IMR-90 (cell line): ENCODE measurements at regions not wholly inside any gene's neighbourhood (a gene's known extent, or its start where the extent isn't known, plus 50 kb on each side); places are given as distances from the start of the nearest gene placed in this dataset.

ENCODE experiments used
- ATAC-seq: fragments of 200-7000 bp; cut with Tn5 transposase; 2 replicates; pipeline ENCODE4 v1.9.1; 2020; ENCODE audit warnings: low read depth, mild to moderate bottlenecking, moderate library complexity
- BruUV-seq: library from RNA; stranded (reverse); fragments of 400-500 nt; replicated peaks from 2 replicates; lab custom pipeline; 2021; lab: Mats Ljungman, UMichigan
- CTCF ChIA-PET: fragments of 300-600 bp; formaldehyde crosslinking; extraction: SDS; loops from one replicate; lab custom pipeline; 2021; ENCODE audit warnings: antibody characterized with exemption; lab: Yijun Ruan, JAX
- POLR2A ChIA-PET: fragments of 300-600 bp; sonication (Branson Sonifier 250); formaldehyde crosslinking; loops from one replicate; lab custom pipeline; 2022; ENCODE audit warnings: antibody characterized with exemption; ENCODE audit not compliant: unreplicated experiment; lab: Charles Lee
- DNase-seq: peaks from one replicate; pipeline ENCODE4 v3.0.0; 2013
- H2AFZ ChIP-seq: replicated peaks from 2 replicates; pipeline ENCODE3; 2013; ENCODE audit warnings: low read length, mild to moderate bottlenecking; ENCODE audit not compliant: poor library complexity
- H2AK5ac ChIP-seq: 2 replicates; pipeline ENCODE4 v1.6.1; 2013; ENCODE audit warnings: low read depth, low read length, inconsistent platforms
- H2AK9ac ChIP-seq: replicated peaks from 2 replicates; pipeline ENCODE3; 2013; ENCODE audit warnings: mild to moderate bottlenecking, low read depth, low read length, moderate library complexity; ENCODE audit not compliant: poor library complexity
- H2BK120ac ChIP-seq: 2 replicates; pipeline ENCODE4 v1.6.1; 2013; ENCODE audit warnings: low read depth, low read length, inconsistent platforms
- H2BK15ac ChIP-seq: 3 replicates; pipeline ENCODE4 v1.6.1; 2013; ENCODE audit warnings: low read depth, low read length, inconsistent platforms
- H2BK20ac ChIP-seq: 2 replicates; pipeline ENCODE4 v1.6.1; 2013; ENCODE audit warnings: low read depth, mild to moderate bottlenecking, inconsistent platforms, low read length, moderate library complexity
- H2BK5ac ChIP-seq: 2 replicates; pipeline ENCODE4 v1.6.1; 2013; ENCODE audit warnings: mild to moderate bottlenecking, low read depth, low read length, inconsistent platforms; ENCODE audit not compliant: poor library complexity, severe bottlenecking
- H3K14ac ChIP-seq: replicated peaks from 2 replicates; pipeline ENCODE4 v1.6.1; 2013; ENCODE audit warnings: low read depth, low read length, inconsistent platforms
- H3K18ac ChIP-seq: 2 replicates; pipeline ENCODE4 v1.6.1; 2013; ENCODE audit warnings: low read depth, low read length, control low read depth
- H3K23ac ChIP-seq: 2 replicates; pipeline ENCODE4 v1.6.1; 2013; ENCODE audit warnings: low read depth, low read length, inconsistent platforms
- H3K27ac ChIP-seq: 2 replicates; pipeline ENCODE4 v1.5.1; 2013; ENCODE audit warnings: mild to moderate bottlenecking, control low read depth, low read length; ENCODE audit not compliant: insufficient read depth
- H3K27me3 ChIP-seq: 2 replicates; pipeline ENCODE4 v1.6.1; 2013; ENCODE audit warnings: low read length; ENCODE audit not compliant: control insufficient read depth, insufficient read depth
- H3K36me3 ChIP-seq: 2 replicates; pipeline ENCODE4 v1.6.1; 2013; ENCODE audit warnings: low read length, mixed read lengths; ENCODE audit not compliant: control insufficient read depth, insufficient read depth
- H3K4ac ChIP-seq: 2 replicates; pipeline ENCODE4 v1.6.1; 2013; ENCODE audit warnings: low read depth, low read length, inconsistent platforms
- H3K4me1 ChIP-seq: 2 replicates; pipeline ENCODE4 v1.6.1; 2013; ENCODE audit warnings: low read length, mixed read lengths; ENCODE audit not compliant: control insufficient read depth, insufficient read depth
- H3K4me2 ChIP-seq: 2 replicates; pipeline ENCODE4 v1.6.1; 2013; ENCODE audit warnings: low read depth, mild to moderate bottlenecking, control low read depth, low read length, moderate library complexity
- H3K4me3 ChIP-seq: 2 replicates; pipeline ENCODE4 v1.5.1; 2013; ENCODE audit warnings: low read depth, mild to moderate bottlenecking, control low read depth, low read length, moderate library complexity; ENCODE audit not compliant: insufficient read depth
- H3K56ac ChIP-seq: 2 replicates; pipeline ENCODE4 v1.6.1; 2013; ENCODE audit warnings: low read length, inconsistent platforms; ENCODE audit not compliant: insufficient read depth; ENCODE audit errors: extremely low read depth
- H3K79me1 ChIP-seq, 2 experiments: 2 replicates each; pipeline ENCODE4 v1.6.1; 2013; ENCODE audit warnings: low read length in 2 of 2, inconsistent platforms in 1 of 2, low read depth in 1 of 2
- H3K9ac ChIP-seq: 2 replicates; pipeline ENCODE4 v1.6.1; 2013; ENCODE audit warnings: low read depth, low read length, control low read depth
- H3K9me1 ChIP-seq: 2 replicates; pipeline ENCODE4 v1.6.1; 2013; ENCODE audit warnings: low read length, inconsistent platforms; ENCODE audit not compliant: insufficient read depth
- H3K9me3 ChIP-seq: 2 replicates; pipeline ENCODE4 v1.6.1; 2013; ENCODE audit warnings: low read length; ENCODE audit not compliant: control insufficient read depth, insufficient read depth
- H4K20me1 ChIP-seq: 2 replicates; pipeline ENCODE4 v1.6.1; 2013; ENCODE audit warnings: low read length, inconsistent platforms; ENCODE audit not compliant: insufficient read depth
- H4K5ac ChIP-seq: 2 replicates; pipeline ENCODE4 v1.6.1; 2013; ENCODE audit warnings: mild to moderate bottlenecking, low read depth, low read length, control low read depth
- H4K8ac ChIP-seq, 2 experiments: 2 replicates each; pipeline ENCODE4 v1.6.1; 2013; ENCODE audit warnings: low read depth in 2 of 2, low read length in 2 of 2, control low read depth in 1 of 2, inconsistent platforms in 1 of 2
- H4K91ac ChIP-seq: 2 replicates; pipeline ENCODE4 v1.6.1; 2013; ENCODE audit warnings: low read depth, low read length, inconsistent platforms; ENCODE audit not compliant: insufficient read depth
- BHLHE40 ChIP-seq: fragments of 150-350 bp; IDR thresholded peaks from 2 replicates; pipeline ENCODE4 v1.6.1; 2016; ENCODE audit warnings: mild to moderate bottlenecking, low read depth, low read length
- CEBPB ChIP-seq: IDR thresholded peaks from 2 replicates; pipeline ENCODE4 v1.6.1; 2012; ENCODE audit warnings: low read depth, low read length, improper control_type of control experiment
- CHD1 ChIP-seq: IDR thresholded peaks from 2 replicates; pipeline ENCODE4 v1.6.1; 2012; ENCODE audit warnings: low read depth, low read length, improper control_type of control experiment
- FOS ChIP-seq: fragments of 150-350 bp; IDR thresholded peaks from 2 replicates; pipeline ENCODE4 v1.6.1; 2016; ENCODE audit warnings: low read depth, low read length
- MAFK ChIP-seq: IDR thresholded peaks from 2 replicates; pipeline ENCODE4 v1.6.1; 2012; ENCODE audit warnings: low read depth, low read length, improper control_type of control experiment
- MAZ ChIP-seq: IDR thresholded peaks from 2 replicates; pipeline ENCODE4 v1.6.1; 2012; ENCODE audit warnings: low read depth, mild to moderate bottlenecking, low read length, improper control_type of control experiment, moderate library complexity, borderline replicate concordance
- MXI1 ChIP-seq: IDR thresholded peaks from 2 replicates; pipeline ENCODE4 v1.6.1; 2012; ENCODE audit warnings: low read depth, mild to moderate bottlenecking, low read length, moderate library complexity, borderline replicate concordance
- NFE2L2 ChIP-seq: fragments of 150-350 bp; IDR thresholded peaks from 2 replicates; pipeline ENCODE4 v1.6.1; 2016; ENCODE audit warnings: low read depth, mild to moderate bottlenecking, low read length
- POLR2A ChIP-seq: IDR thresholded peaks from 2 replicates; pipeline ENCODE4 v1.6.1; 2012; ENCODE audit warnings: mild to moderate bottlenecking, low read depth, low read length
- RAD21 ChIP-seq: IDR thresholded peaks from 2 replicates; pipeline ENCODE4 v1.6.1; 2012; ENCODE audit warnings: low read length, improper control_type of control experiment
- RCOR1 ChIP-seq: IDR thresholded peaks from 2 replicates; pipeline ENCODE4 v1.6.1; 2012; ENCODE audit warnings: mild to moderate bottlenecking, low read length, improper control_type of control experiment; ENCODE audit not compliant: insufficient replicate concordance
- RFX5 ChIP-seq: IDR thresholded peaks from 2 replicates; pipeline ENCODE4 v1.8.0; 2012; ENCODE audit warnings: low read depth, mild to moderate bottlenecking, low read length, moderate library complexity
- SMC3 ChIP-seq: fragments of 150-350 bp; IDR thresholded peaks from 2 replicates; pipeline ENCODE4 v1.6.1; 2016; ENCODE audit warnings: low read depth, mild to moderate bottlenecking, antibody characterized with exemption, low read length, moderate library complexity
- WGBS, 2 experiments: methylation state at CpG; one replicate each; pipeline versions ENCODE4 v1.1.5 to v1.1.7; 2013; ENCODE audit warnings: missing lambda C conversion rate in 2 of 2; ENCODE audit not compliant: insufficient read length in 1 of 2; ENCODE audit errors: extremely low coverage in 2 of 2; 5-methylcytosine and 5-hydroxymethylcytosine counted together
- dilution Hi-C: fragments of 300-500 bp; cut with HindIII; formaldehyde crosslinking; loops from one replicate; pipeline ENCODE4 v1.14.3; 2018; ENCODE audit warnings: low sequenced_read_pairs; ENCODE audit not compliant: unreplicated experiment
- in situ Hi-C: fragments of 300-500 bp; cut with MboI; formaldehyde crosslinking; loops from 3 replicates; pipeline ENCODE4 v1.14.3; 2019; ENCODE audit warnings: low sequenced_read_pairs, inconsistent platforms, mixed read lengths
- intact Hi-C: fragments of 100-400 bp; cut with micrococcal nuclease; formaldehyde crosslinking; loops from 2 replicates; pipeline ENCODE4 v1.10.0; 2022
- TF ChIP-seq, protein P1 (sequence below): fragments of 150-350 bp; IDR thresholded peaks from 2 replicates; pipeline ENCODE4 v1.6.1; 2016; ENCODE audit warnings: low read depth, mild to moderate bottlenecking, low read length, moderate library complexity, borderline replicate concordance
- TF ChIP-seq, protein P2 (sequence below): conservative IDR thresholded peaks from 2 replicates; pipeline ENCODE4 v1.5.1; 2012; ENCODE audit warnings: mild to moderate bottlenecking, low read depth, low read length, improper control_type of control experiment
- TF ChIP-seq, protein P3 (sequence below): fragments of 150-350 bp; IDR thresholded peaks from 2 replicates; pipeline ENCODE4 v1.6.1; 2017; ENCODE audit warnings: mild to moderate bottlenecking, antibody characterized with exemption, low read length, low read depth

DNA sequence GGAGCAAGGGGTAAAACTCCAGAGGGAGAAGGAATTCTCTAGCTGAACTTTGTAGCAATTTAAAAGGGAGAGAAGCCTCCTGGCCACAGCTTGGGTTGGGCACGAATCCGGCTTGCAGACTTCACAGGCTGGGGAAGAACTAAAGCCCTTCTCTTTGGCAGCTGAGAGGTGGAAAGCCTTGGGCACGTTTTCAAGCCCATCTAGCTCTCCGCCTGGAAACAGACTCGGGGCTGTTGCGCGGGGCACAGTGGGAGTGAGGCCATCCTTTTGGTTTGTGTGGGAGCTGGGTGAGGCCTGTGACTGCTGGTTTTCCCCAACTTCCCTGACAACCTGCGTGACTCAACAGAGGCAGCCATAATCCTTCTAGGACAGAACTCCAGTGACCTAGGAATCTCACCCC, 295.7 kb upstream of the ROBO1 start:
- intact Hi-C loops (no loop called here), in situ Hi-C loops (no loop called here), dilution Hi-C loops (no loop called here)
- H3K27ac ChIP-seq: no peak overlapping the region
- H2BK15ac ChIP-seq: no peak overlapping the region
- no peak overlapping the region for H2AK9ac ChIP-seq
- no peak overlapping the region for H2BK120ac ChIP-seq
- no peak overlapping the region for H4K5ac ChIP-seq
- H3K9ac ChIP-seq: no peak overlapping the region
- no peak overlapping the region for H3K18ac ChIP-seq
- H3K9me3 ChIP-seq: 0 out of 2 replicates have a peak, but pooled peaks cover 4% of the 10 kb centered on the region
- no peak overlapping the region for H3K14ac ChIP-seq
- ATAC-seq: no peak
- no peak overlapping the region for H3K23ac ChIP-seq
- H3K36me3 ChIP-seq: no peaks in the 10 kb centered on the region
- no peak overlapping the region for H3K4ac ChIP-seq
- no peak overlapping the region for H2BK5ac ChIP-seq
- no CpG with 5 or more reads among the region's 8 CpGs for WGBS, 2 experiments
- H4K8ac ChIP-seq: no peak overlapping the region
- no peak for DNase-seq
- no peak overlapping the region for H3K56ac ChIP-seq
- H3K9me1 ChIP-seq: no peaks in the 10 kb centered on the region
- no peak overlapping the region for H2BK20ac ChIP-seq
- no peak for TF ChIP-seq RFX5
- TF ChIP-seq CHD1: no peak
- no peak for TF ChIP-seq NFE2L2
- no peak for TF ChIP-seq RAD21
- TF ChIP-seq, protein P1, sequence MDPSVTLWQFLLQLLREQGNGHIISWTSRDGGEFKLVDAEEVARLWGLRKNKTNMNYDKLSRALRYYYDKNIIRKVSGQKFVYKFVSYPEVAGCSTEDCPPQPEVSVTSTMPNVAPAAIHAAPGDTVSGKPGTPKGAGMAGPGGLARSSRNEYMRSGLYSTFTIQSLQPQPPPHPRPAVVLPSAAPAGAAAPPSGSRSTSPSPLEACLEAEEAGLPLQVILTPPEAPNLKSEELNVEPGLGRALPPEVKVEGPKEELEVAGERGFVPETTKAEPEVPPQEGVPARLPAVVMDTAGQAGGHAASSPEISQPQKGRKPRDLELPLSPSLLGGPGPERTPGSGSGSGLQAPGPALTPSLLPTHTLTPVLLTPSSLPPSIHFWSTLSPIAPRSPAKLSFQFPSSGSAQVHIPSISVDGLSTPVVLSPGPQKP: no peak
- no peak for TF ChIP-seq MXI1
- no peak for TF ChIP-seq POLR2A
- no peak for TF ChIP-seq FOS
- TF ChIP-seq MAZ: no peak
- no peak for TF ChIP-seq RCOR1
- no peak for TF ChIP-seq BHLHE40
- TF ChIP-seq, protein P2, sequence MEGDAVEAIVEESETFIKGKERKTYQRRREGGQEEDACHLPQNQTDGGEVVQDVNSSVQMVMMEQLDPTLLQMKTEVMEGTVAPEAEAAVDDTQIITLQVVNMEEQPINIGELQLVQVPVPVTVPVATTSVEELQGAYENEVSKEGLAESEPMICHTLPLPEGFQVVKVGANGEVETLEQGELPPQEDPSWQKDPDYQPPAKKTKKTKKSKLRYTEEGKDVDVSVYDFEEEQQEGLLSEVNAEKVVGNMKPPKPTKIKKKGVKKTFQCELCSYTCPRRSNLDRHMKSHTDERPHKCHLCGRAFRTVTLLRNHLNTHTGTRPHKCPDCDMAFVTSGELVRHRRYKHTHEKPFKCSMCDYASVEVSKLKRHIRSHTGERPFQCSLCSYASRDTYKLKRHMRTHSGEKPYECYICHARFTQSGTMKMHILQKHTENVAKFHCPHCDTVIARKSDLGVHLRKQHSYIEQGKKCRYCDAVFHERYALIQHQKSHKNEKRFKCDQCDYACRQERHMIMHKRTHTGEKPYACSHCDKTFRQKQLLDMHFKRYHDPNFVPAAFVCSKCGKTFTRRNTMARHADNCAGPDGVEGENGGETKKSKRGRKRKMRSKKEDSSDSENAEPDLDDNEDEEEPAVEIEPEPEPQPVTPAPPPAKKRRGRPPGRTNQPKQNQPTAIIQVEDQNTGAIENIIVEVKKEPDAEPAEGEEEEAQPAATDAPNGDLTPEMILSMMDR: no peak
- no peak for TF ChIP-seq SMC3
- TF ChIP-seq, protein P3, sequence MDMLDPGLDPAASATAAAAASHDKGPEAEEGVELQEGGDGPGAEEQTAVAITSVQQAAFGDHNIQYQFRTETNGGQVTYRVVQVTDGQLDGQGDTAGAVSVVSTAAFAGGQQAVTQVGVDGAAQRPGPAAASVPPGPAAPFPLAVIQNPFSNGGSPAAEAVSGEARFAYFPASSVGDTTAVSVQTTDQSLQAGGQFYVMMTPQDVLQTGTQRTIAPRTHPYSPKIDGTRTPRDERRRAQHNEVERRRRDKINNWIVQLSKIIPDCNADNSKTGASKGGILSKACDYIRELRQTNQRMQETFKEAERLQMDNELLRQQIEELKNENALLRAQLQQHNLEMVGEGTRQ: no peak
- no peak for TF ChIP-seq MAFK
- no peak for TF ChIP-seq CEBPB
- no peaks in the 10 kb centered on the region for H3K27me3 ChIP-seq
- no peak overlapping the region for H3K4me3 ChIP-seq
- no peak overlapping the region for H3K4me2 ChIP-seq
- no peak overlapping the region for H4K91ac ChIP-seq
- no TSS peak for BruUV-seq
- no peaks in the 10 kb centered on the region for H3K4me1 ChIP-seq
- H2AFZ ChIP-seq: no peak overlapping the region
- no peaks in the 10 kb centered on the region for H4K20me1 ChIP-seq
- no peaks in the 10 kb centered on the region for H3K79me1 ChIP-seq
- no peak overlapping the region for H2AK5ac ChIP-seq
- CTCF ChIA-PET: no interaction called here
- POLR2A ChIA-PET: no interaction called here
